Panc1 (cell line): ENCODE measurements at regions not wholly inside any gene's neighbourhood (a gene's known extent, or its start where the extent isn't known, plus 50 kb on each side); places are given as distances from the start of the nearest gene placed in this dataset.

ENCODE experiments used
- CTCF ChIP-seq: fragments of 450-650 bp; IDR thresholded peaks from 2 replicates; pipeline ENCODE4 v1.5.1; 2017; ENCODE audit warnings: mild to moderate bottlenecking
- POLR2AphosphoS5 ChIP-seq: IDR thresholded peaks from 2 replicates; pipeline ENCODE4 v1.6.1; 2012; ENCODE audit warnings: mild to moderate bottlenecking, low read depth, low read length, moderate library complexity
- REST ChIP-seq, 2 experiments: IDR thresholded peaks; 2 replicates each; pipeline ENCODE4 v1.6.1; 2011 to 2012; ENCODE audit warnings: low read depth in 2 of 2, control low read depth in 1 of 2, low read length in 1 of 2, mild to moderate bottlenecking in 1 of 2, moderate library complexity in 1 of 2; ENCODE audit not compliant: insufficient read depth in 1 of 2
- SIN3A ChIP-seq: IDR thresholded peaks from 2 replicates; pipeline ENCODE4 v1.6.1; 2012; ENCODE audit warnings: low read depth, mild to moderate bottlenecking, low read length, moderate library complexity, borderline replicate concordance; ENCODE audit not compliant: insufficient read depth
- TCF7L2 ChIP-seq: IDR thresholded peaks from 2 replicates; pipeline ENCODE4 v1.6.1; 2011; ENCODE audit warnings: mild to moderate bottlenecking, low read depth, low read length, inconsistent platforms

- no peak for TF ChIP-seq CTCF
- no peak for TF ChIP-seq REST (IDR thresholded peaks at IDR 0.05; ENCODE audit: insufficient read depth in 1 of 2, low read depth in 2 of 2, low read length in 1 of 2)
- no peak for TF ChIP-seq POLR2AphosphoS5
- no peak for TF ChIP-seq SIN3A
- TF ChIP-seq TCF7L2, result no peak
These were observed 293.6 kb upstream of the SLC24A2 start for GRCh38 chr9:20082406-20082805.
